ENCODE measurements at regions not wholly inside any gene's neighbourhood (a gene's known extent, or its start where the extent isn't known, plus 50 kb on each side); places are given as distances from the start of the nearest gene placed in this dataset.

DNA sequence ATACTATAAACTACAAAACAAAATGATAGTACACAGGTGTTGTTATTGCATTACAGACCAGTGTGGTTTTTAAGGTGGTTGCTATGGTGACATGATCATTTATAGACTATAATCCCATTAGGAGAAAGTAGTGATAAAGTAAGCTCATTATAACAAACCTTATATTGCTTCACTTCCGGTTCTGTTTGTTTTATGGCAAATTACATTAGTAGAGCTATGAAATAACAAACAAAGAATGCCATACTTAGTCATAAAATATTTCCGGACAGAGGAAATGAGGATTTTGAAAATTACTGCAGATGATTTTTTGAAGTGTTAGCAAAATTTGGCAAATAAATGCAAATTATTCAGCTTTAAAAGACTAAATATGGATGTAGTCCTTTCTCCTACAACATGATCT is 640.4 kb upstream of the ARPP21 start:
- TF ChIP-seq, protein P1, sequence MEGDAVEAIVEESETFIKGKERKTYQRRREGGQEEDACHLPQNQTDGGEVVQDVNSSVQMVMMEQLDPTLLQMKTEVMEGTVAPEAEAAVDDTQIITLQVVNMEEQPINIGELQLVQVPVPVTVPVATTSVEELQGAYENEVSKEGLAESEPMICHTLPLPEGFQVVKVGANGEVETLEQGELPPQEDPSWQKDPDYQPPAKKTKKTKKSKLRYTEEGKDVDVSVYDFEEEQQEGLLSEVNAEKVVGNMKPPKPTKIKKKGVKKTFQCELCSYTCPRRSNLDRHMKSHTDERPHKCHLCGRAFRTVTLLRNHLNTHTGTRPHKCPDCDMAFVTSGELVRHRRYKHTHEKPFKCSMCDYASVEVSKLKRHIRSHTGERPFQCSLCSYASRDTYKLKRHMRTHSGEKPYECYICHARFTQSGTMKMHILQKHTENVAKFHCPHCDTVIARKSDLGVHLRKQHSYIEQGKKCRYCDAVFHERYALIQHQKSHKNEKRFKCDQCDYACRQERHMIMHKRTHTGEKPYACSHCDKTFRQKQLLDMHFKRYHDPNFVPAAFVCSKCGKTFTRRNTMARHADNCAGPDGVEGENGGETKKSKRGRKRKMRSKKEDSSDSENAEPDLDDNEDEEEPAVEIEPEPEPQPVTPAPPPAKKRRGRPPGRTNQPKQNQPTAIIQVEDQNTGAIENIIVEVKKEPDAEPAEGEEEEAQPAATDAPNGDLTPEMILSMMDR (IDR thresholded peaks at IDR 0.05), result no peak
- no peak for TF ChIP-seq POLR2A (IDR thresholded peaks at IDR 0.05)

Measured in lower leg skin (tissue), 3 donors.